ENCODE measurements at regions not wholly inside any gene's neighbourhood (a gene's known extent, or its start where the extent isn't known, plus 50 kb on each side); places are given as distances from the start of the nearest gene placed in this dataset.
A peak's percentile ranks its signal among the peaks of the same experiment; 100 is the strongest.
"Not testable (repeated sequence)": the region's sequence is repeated elsewhere in the genome, so short reads cannot be mapped to it uniquely, and the experiment has no call there.

- DNase-seq, result no peak
These were observed 256.1 kb downstream of the ZWINT start for GRCh38 chr10:56104923-56105322.

- DNase-seq, result no peak
These were observed 256.6 kb downstream of the ZWINT start for GRCh38 chr10:56104487-56104886.

GRCh38 chr10:56096226-56096517 is 264.9 kb downstream of the ZWINT start:
- DNase-seq, result no peak

GRCh38 chr10:56095506-56096225 is 265.4 kb downstream of the ZWINT start:
- no peak for DNase-seq

GRCh38 chr10:56093645-56094044 is 267.4 kb downstream of the ZWINT start:
- not testable (repeated sequence) for DNase-seq

GRCh38 chr10:56091872-56092271 is 269.2 kb downstream of the ZWINT start:
- DNase-seq, result no peak

- DNase-seq, result no peak
These were observed 270.0 kb downstream of the ZWINT start for GRCh38 chr10:56090914-56091540.

GRCh38 chr10:56085406-56086122 is 275.5 kb downstream of the ZWINT start:
- no peak for DNase-seq

- DNase-seq, result no peak
These were observed 278.9 kb downstream of the ZWINT start for GRCh38 chr10:56082169-56082568.

- DNase-seq, result no peak
These were observed 292.4 kb downstream of the ZWINT start for GRCh38 chr10:56068473-56069263.

- DNase-seq, result no peak
These were observed 293.0 kb downstream of the ZWINT start for GRCh38 chr10:56068040-56068439.

GRCh38 chr10:56063642-56064041 is 297.4 kb downstream of the ZWINT start:
- no peak for DNase-seq

- DNase-seq, result no peak
These were observed 303.2 kb downstream of the ZWINT start for GRCh38 chr10:56057860-56058259.

- no peak for DNase-seq
These were observed 325.6 kb downstream of the ZWINT start for GRCh38 chr10:56035489-56035888.

GRCh38 chr10:56028298-56029132 is 332.5 kb downstream of the ZWINT start:
- no peak for DNase-seq

- DNase-seq, result no peak
These were observed 349.0 kb downstream of the ZWINT start for GRCh38 chr10:56012101-56012500.

- no peak for DNase-seq
These were observed 357.5 kb downstream of the ZWINT start for GRCh38 chr10:56003555-56003954.

GRCh38 chr10:55989188-55989587 is 371.9 kb downstream of the ZWINT start:
- DNase-seq, result no peak

GRCh38 chr10:55979203-55979602 is 381.9 kb downstream of the ZWINT start:
- DNase-seq, result no peak

- peak; percentile 1 for DNase-seq
These were observed 395.0 kb downstream of the ZWINT start for GRCh38 chr10:55966101-55966500.

GRCh38 chr10:55943403-55943802 is 417.7 kb downstream of the ZWINT start:
- no peak for DNase-seq

- DNase-seq, result no peak
These were observed 431.8 kb downstream of the ZWINT start for GRCh38 chr10:55929291-55929690.
